Neuronal stem cell (in vitro differentiated cells): ENCODE measurements at regions not wholly inside any gene's neighbourhood (a gene's known extent, or its start where the extent isn't known, plus 50 kb on each side); places are given as distances from the start of the nearest gene placed in this dataset.
"Not testable (repeated sequence)": the region's sequence is repeated elsewhere in the genome, so short reads cannot be mapped to it uniquely, and the experiment has no call there.

Experiments
- DNase-seq: peaks from one replicate; pipeline ENCODE4 v3.0.0-alpha.2; 2013; ENCODE audit warnings: low spot score
- H2AFZ ChIP-seq: one replicate; pipeline ENCODE4 v1.6.1; 2013; ENCODE audit warnings: mild to moderate bottlenecking, low read length, inconsistent platforms
- H2AK5ac ChIP-seq: 2 replicates; pipeline ENCODE4 v1.6.1; 2013; ENCODE audit warnings: low read depth, mild to moderate bottlenecking, inconsistent platforms, low read length, moderate library complexity, mixed read lengths
- H2BK120ac ChIP-seq: 2 replicates; pipeline ENCODE4 v1.6.1; 2013; ENCODE audit warnings: low read depth, mild to moderate bottlenecking, inconsistent platforms, low read length, moderate library complexity, mixed read lengths
- H2BK12ac ChIP-seq: one replicate; pipeline ENCODE4 v1.6.1; 2013; ENCODE audit warnings: low read length, inconsistent platforms
- H2BK15ac ChIP-seq: 2 replicates; pipeline ENCODE4 v1.6.1; 2013; ENCODE audit warnings: mild to moderate bottlenecking, low read length, inconsistent platforms, mixed read lengths
- H2BK5ac ChIP-seq: one replicate; pipeline ENCODE4 v1.6.1; 2013; ENCODE audit warnings: inconsistent platforms, mild to moderate bottlenecking, low read length, moderate library complexity
- H3K14ac ChIP-seq: one replicate; pipeline ENCODE4 v1.6.1; 2013; ENCODE audit warnings: low read length, inconsistent platforms
- H3K18ac ChIP-seq: 2 replicates; pipeline ENCODE4 v1.6.1; 2013; ENCODE audit warnings: low read length, inconsistent platforms
- H3K23ac ChIP-seq: 2 replicates; pipeline ENCODE4 v1.6.1; 2013; ENCODE audit warnings: low read depth, mild to moderate bottlenecking, mixed read lengths, low read length, inconsistent platforms; ENCODE audit not compliant: poor library complexity
- H3K27ac ChIP-seq: replicated peaks from 3 replicates; pipeline ENCODE4 v1.5.1; 2013; ENCODE audit warnings: low read length, inconsistent platforms
- H3K27me3 ChIP-seq, 3 experiments: 2 replicates each; pipeline ENCODE4 v1.6.1; 2013; ENCODE audit warnings: low read length in 3 of 3, mild to moderate bottlenecking in 2 of 3, inconsistent platforms in 1 of 3, low read depth in 1 of 3, mixed read lengths in 1 of 3, moderate library complexity in 1 of 3; ENCODE audit not compliant: control insufficient read depth in 3 of 3, insufficient read depth in 3 of 3
- H3K36me3 ChIP-seq, 2 donors: replicated peaks in 1 of 2; 2 replicates each; pipeline ENCODE4 v1.6.1; 2013; ENCODE audit warnings: low read length in 2 of 2; ENCODE audit not compliant: control insufficient read depth in 2 of 2, insufficient read depth in 2 of 2
- H3K4ac ChIP-seq: 2 replicates; pipeline ENCODE4 v1.6.1; 2013; ENCODE audit warnings: inconsistent platforms, mild to moderate bottlenecking, low read length, moderate library complexity
- H3K4me1 ChIP-seq, 2 donors: 1 replicate in 1 of 2; 2 replicates in 1 of 2; pipeline ENCODE4 v1.6.1; 2013; ENCODE audit warnings: low read length in 2 of 2, low read depth in 1 of 2; ENCODE audit not compliant: control insufficient read depth in 2 of 2, insufficient read depth in 1 of 2
- H3K4me2 ChIP-seq: one replicate; pipeline ENCODE4 v1.6.1; 2013; ENCODE audit warnings: mild to moderate bottlenecking, low read length, inconsistent platforms; ENCODE audit not compliant: insufficient read depth, poor library complexity, severe bottlenecking
- H3K4me3 ChIP-seq, 2 donors: 2 replicates each; pipeline ENCODE4 v1.5.1; 2013; ENCODE audit warnings: low read length in 2 of 2, mild to moderate bottlenecking in 2 of 2, inconsistent platforms in 1 of 2, moderate library complexity in 1 of 2
- H3K79me1 ChIP-seq: one replicate; pipeline ENCODE4 v1.6.1; 2013; ENCODE audit warnings: low read depth, mild to moderate bottlenecking, inconsistent platforms, low read length, moderate library complexity
- H3K9ac ChIP-seq: one replicate; pipeline ENCODE4 v1.6.1; 2013; ENCODE audit warnings: mild to moderate bottlenecking, low read depth, low read length, inconsistent platforms; ENCODE audit not compliant: poor library complexity
- H3K9me3 ChIP-seq, 2 donors: replicated peaks in 1 of 2; 2 replicates each; pipeline versions ENCODE3 to v1.6.1; 2013; ENCODE audit warnings: low read length in 2 of 2, mild to moderate bottlenecking in 2 of 2, inconsistent platforms in 1 of 2, low read depth in 1 of 2, mixed read lengths in 1 of 2, moderate library complexity in 1 of 2; ENCODE audit not compliant: control insufficient read depth in 2 of 2, insufficient read depth in 1 of 2
- H4K8ac ChIP-seq: one replicate; pipeline ENCODE4 v1.6.1; 2013; ENCODE audit warnings: low read depth, mild to moderate bottlenecking, inconsistent platforms, low read length, moderate library complexity
- H4K91ac ChIP-seq: one replicate; pipeline ENCODE4 v1.6.1; 2013; ENCODE audit warnings: low read length, low read depth, mild to moderate bottlenecking, inconsistent platforms; ENCODE audit not compliant: poor library complexity
- WGBS, 2 donors: extraction: QIAGEN DNeasy Blood & Tissue Kit; methylation state at CpG; one replicate each; pipeline ENCODE4 v1.1.7; 2013; ENCODE audit warnings: missing lambda C conversion rate in 2 of 2, mixed read lengths in 1 of 2; ENCODE audit not compliant: insufficient read length in 2 of 2, insufficient replicate concordance in 1 of 2; ENCODE audit errors: extremely low coverage in 2 of 2; 5-methylcytosine and 5-hydroxymethylcytosine counted together

DNA sequence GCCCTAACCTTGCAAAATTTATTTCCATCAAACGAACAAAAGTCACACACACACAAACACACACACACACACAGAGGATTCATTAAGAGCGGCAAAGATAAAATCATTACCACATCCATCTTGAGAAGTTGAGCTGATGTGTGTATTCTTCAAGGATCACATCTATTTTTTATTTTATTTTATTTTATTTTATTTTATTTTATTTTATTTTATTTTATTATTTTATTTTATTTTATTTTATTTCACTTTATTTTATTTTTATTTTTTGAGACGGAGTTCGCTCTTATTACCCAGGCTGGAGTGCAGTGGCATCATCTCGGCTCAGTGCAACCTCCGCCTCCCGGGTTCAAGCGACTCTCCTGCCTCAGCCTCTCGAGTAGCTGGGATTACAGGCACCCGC lies 71.3 kb upstream of the SHOX start:
- H3K79me1 ChIP-seq, H3K9me3 ChIP-seq, H4K91ac ChIP-seq, H2BK120ac ChIP-seq, H2BK15ac ChIP-seq, H3K4me3 ChIP-seq, H3K27ac ChIP-seq, H2AFZ ChIP-seq, H3K9ac ChIP-seq, H3K27me3 ChIP-seq, H3K14ac ChIP-seq, H3K4me1 ChIP-seq, H4K8ac ChIP-seq, H3K4ac ChIP-seq, H2BK12ac ChIP-seq, H3K18ac ChIP-seq, H2BK5ac ChIP-seq, H3K36me3 ChIP-seq, H3K4me2 ChIP-seq, H2AK5ac ChIP-seq, H3K23ac ChIP-seq, DNase-seq: not testable (repeated sequence)
- no CpG with 5 or more reads among the region's 10 CpGs for WGBS, 2 donors

DNA sequence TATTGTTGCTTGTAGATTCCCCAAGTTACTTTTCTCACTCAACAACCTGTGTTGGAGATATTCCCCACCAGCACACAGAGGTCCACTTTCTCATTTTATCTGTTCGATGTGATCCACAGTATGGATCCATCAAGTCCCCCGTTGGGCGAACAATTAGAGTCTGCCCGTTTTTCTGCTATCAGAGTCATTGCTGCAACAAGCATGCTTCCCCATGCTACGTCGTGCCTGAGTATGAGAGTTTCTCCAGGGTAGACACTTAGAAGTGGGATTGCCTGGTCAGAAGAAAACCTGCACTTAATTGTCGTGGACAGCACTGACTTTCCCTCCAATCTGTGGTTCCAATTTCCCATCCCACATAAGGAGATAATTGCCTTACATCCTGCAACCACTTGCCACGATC lies 62.7 kb upstream of the SHOX start:
- DNase-seq, result no peak
- H3K27ac ChIP-seq, result no peak overlapping the region
- H3K4me3 ChIP-seq, result no peak overlapping the region
- no peaks in the 10 kb centered on the region for H3K4me1 ChIP-seq
- no peaks in the 10 kb centered on the region for H3K36me3 ChIP-seq
- H2AFZ ChIP-seq, result no peak overlapping the region
- no peak overlapping the region for H3K4ac ChIP-seq
- H2BK5ac ChIP-seq, result no peak overlapping the region
- no peak overlapping the region for H4K91ac ChIP-seq
- H2BK120ac ChIP-seq, result no peak overlapping the region
- H3K18ac ChIP-seq, result no peak overlapping the region
- no peak overlapping the region for H3K23ac ChIP-seq
- H3K9me3 ChIP-seq, result no peaks in the 10 kb centered on the region
- H2AK5ac ChIP-seq, result no peak overlapping the region
- H3K27me3 ChIP-seq, result no peaks in the 10 kb centered on the region
- H3K14ac ChIP-seq, result no peak overlapping the region
- no peak overlapping the region for H3K9ac ChIP-seq
- no peaks in the 10 kb centered on the region for H3K79me1 ChIP-seq
- WGBS, 2 donors, result no CpG with 5 or more reads among the region's 8 CpGs
- no peak overlapping the region for H4K8ac ChIP-seq
- H3K4me2 ChIP-seq, result no peak overlapping the region
- H2BK15ac ChIP-seq, result no peak overlapping the region
- H2BK12ac ChIP-seq, result no peak overlapping the region

GRCh38 chrX:568311-568710 lies 62.3 kb upstream of the SHOX start:
- H2AK5ac ChIP-seq, result no peak overlapping the region
- H3K4me1 ChIP-seq, result no peaks in the 10 kb centered on the region
- H2BK15ac ChIP-seq, result no peak overlapping the region
- no peaks in the 10 kb centered on the region for H3K79me1 ChIP-seq
- no peak overlapping the region for H3K23ac ChIP-seq
- no peak overlapping the region for H3K14ac ChIP-seq
- DNase-seq, result no peak
- no peak overlapping the region for H3K4me2 ChIP-seq
- H3K4ac ChIP-seq, result no peak overlapping the region
- WGBS, 2 donors, result no CpG with 5 or more reads among the region's 1 CpG
- no peak overlapping the region for H3K18ac ChIP-seq
- no peak overlapping the region for H2BK12ac ChIP-seq
- no peak overlapping the region for H3K4me3 ChIP-seq
- H3K27me3 ChIP-seq, result no peaks in the 10 kb centered on the region
- H3K9ac ChIP-seq, result no peak overlapping the region
- H4K8ac ChIP-seq, result no peak overlapping the region
- no peak overlapping the region for H2AFZ ChIP-seq
- H3K36me3 ChIP-seq, result no peaks in the 10 kb centered on the region
- H2BK5ac ChIP-seq, result no peak overlapping the region
- H3K9me3 ChIP-seq, result no peaks in the 10 kb centered on the region
- no peak overlapping the region for H3K27ac ChIP-seq
- no peak overlapping the region for H4K91ac ChIP-seq
- H2BK120ac ChIP-seq, result no peak overlapping the region

DNA sequence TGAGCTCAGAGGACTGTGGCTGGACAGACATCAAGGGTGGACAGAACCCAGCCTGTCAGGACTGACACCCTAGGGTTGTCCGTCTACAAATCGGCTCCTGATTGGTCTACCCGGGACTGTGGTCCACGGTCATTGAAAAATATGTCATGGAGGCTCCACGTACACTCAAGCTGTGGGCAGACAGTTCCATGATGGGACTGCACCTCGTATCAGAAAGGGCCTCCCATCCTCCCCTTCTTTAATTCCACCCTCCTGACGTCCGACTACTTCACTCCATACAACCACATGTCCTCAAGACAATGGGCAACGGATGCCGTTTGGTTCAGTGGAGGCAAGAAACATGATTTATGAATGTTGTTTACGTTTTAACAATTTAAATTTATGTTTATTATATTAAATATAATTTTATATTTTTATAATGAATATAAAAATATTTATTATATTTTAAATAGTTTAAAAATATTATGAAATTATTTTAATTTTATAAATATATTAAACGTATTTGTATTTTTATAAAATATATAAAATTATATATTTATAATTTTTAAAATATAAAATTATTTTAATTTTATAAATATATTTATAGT lies 58.0 kb upstream of the SHOX start:
- Histone ChIP-seq H4K91ac (no peak overlapping the region), H3K18ac (no peak overlapping the region), H3K23ac (no peak overlapping the region), H3K79me1 (no peaks in the 10 kb centered on the region), H2BK120ac (no peak overlapping the region), H3K4me3 (no peak overlapping the region), H3K27ac (no peak overlapping the region), H3K9ac (no peak overlapping the region), H3K9me3 (no peaks in the 10 kb centered on the region), H2BK15ac (no peak overlapping the region), H3K4me2 (no peak overlapping the region), H4K8ac (no peak overlapping the region), H3K4ac (no peak overlapping the region), H2BK12ac (no peak overlapping the region), H3K27me3 (no peaks in the 10 kb centered on the region), H3K14ac (no peak overlapping the region), H2AK5ac (no peak overlapping the region), H3K36me3 (no peaks in the 10 kb centered on the region), H2BK5ac (no peak overlapping the region), H2AFZ (no peak overlapping the region), H3K4me1 (no peaks in the 10 kb centered on the region)
- no CpG with 5 or more reads among the region's 12 CpGs for WGBS, 2 donors
- no peak for DNase-seq
